DND-41 (cell line): ENCODE measurements at regions not wholly inside any gene's neighbourhood (a gene's known extent, or its start where the extent isn't known, plus 50 kb on each side); places are given as distances from the start of the nearest gene placed in this dataset.

Experiments
- CTCF ChIP-seq: IDR thresholded peaks from 2 replicates; pipeline ENCODE4 v1.5.1; 2012; ENCODE audit warnings: borderline replicate concordance, low read length, moderate library complexity, mild to moderate bottlenecking; ENCODE audit not compliant: poor library complexity, severe bottlenecking; ENCODE audit errors: extremely low read depth
- EZH2 ChIP-seq: IDR thresholded peaks from 3 replicates; pipeline ENCODE4 v1.6.1; 2012; ENCODE audit warnings: borderline replicate concordance, low read depth, mild to moderate bottlenecking, moderate library complexity, low read length, inconsistent platforms; ENCODE audit not compliant: severe bottlenecking

GRCh38 chr13:22855926-22856325 lies 324.9 kb upstream of the SGCG start:
- TF ChIP-seq CTCF, result no peak
- no peak for TF ChIP-seq EZH2
